Brain microvascular endothelial cell (primary cell): ENCODE measurements at regions not wholly inside any gene's neighbourhood (a gene's known extent, or its start where the extent isn't known, plus 50 kb on each side); places are given as distances from the start of the nearest gene placed in this dataset.

Experiments used
- DNase-seq: peaks from one replicate; pipeline ENCODE4 v3.0.0-alpha.2; 2020
- H3K27ac ChIP-seq: fragments of 250-450 bp; sonication (Bioruptor Pico); 2 replicates; pipeline ENCODE4 v1.5.1; 2020; ENCODE audit warnings: mild to moderate bottlenecking, moderate library complexity
- H3K27me3 ChIP-seq: fragments of 250-450 bp; sonication (Bioruptor Pico); replicated peaks from 2 replicates; pipeline ENCODE4 v1.5.1; 2020; ENCODE audit warnings: mild to moderate bottlenecking
- H3K36me3 ChIP-seq: fragments of 250-450 bp; sonication (Bioruptor Pico); replicated peaks from 2 replicates; pipeline ENCODE4 v1.5.1; 2020; ENCODE audit warnings: mild to moderate bottlenecking
- H3K4me3 ChIP-seq: 2 replicates; pipeline ENCODE4 v1.5.1; 2011; ENCODE audit warnings: low read depth, mild to moderate bottlenecking, control low read depth, low read length, moderate library complexity
- in situ Hi-C: cut with HindIII; loops from 2 replicates; pipeline ENCODE4 v1.10.0; 2017; ENCODE audit warnings: low sequenced_read_pairs, low pct_ligation_motif_present
- TF ChIP-seq, protein P1 (sequence below): IDR thresholded peaks from 2 replicates; pipeline ENCODE4 v1.5.1; 2011; ENCODE audit warnings: low read depth, mild to moderate bottlenecking, moderate library complexity, low read length, control low read depth, inconsistent platforms; ENCODE audit errors: missing control alignments

DNA sequence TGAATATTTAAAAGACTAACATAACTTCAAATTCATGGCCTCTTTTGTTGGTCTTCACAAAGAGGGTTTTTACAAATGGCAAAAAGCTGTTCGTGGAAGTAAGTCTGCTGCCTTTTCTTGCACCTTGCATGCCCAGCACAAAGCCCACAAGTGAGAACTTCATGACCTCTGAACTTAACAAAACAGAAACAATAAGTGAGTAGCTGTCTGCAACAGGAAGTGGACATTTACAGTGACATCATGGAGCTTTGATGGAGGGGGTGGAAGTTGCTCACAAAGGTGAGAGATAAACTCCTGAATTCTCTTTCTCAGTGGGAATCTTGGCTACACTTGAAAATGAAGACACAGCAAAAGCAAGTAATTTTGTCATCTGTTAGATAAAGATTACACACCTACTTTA is 303.3 kb upstream of the DEPDC1 start:
- H3K36me3 ChIP-seq = no peaks in the 10 kb centered on the region
- in situ Hi-C loops = no loop called here
- no peak overlapping the region for H3K4me3 ChIP-seq
- H3K27ac ChIP-seq = no peak overlapping the region
- no peaks in the 10 kb centered on the region for H3K27me3 ChIP-seq
- no peak for DNase-seq
- TF ChIP-seq, protein P1, sequence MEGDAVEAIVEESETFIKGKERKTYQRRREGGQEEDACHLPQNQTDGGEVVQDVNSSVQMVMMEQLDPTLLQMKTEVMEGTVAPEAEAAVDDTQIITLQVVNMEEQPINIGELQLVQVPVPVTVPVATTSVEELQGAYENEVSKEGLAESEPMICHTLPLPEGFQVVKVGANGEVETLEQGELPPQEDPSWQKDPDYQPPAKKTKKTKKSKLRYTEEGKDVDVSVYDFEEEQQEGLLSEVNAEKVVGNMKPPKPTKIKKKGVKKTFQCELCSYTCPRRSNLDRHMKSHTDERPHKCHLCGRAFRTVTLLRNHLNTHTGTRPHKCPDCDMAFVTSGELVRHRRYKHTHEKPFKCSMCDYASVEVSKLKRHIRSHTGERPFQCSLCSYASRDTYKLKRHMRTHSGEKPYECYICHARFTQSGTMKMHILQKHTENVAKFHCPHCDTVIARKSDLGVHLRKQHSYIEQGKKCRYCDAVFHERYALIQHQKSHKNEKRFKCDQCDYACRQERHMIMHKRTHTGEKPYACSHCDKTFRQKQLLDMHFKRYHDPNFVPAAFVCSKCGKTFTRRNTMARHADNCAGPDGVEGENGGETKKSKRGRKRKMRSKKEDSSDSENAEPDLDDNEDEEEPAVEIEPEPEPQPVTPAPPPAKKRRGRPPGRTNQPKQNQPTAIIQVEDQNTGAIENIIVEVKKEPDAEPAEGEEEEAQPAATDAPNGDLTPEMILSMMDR = no peak

DNA sequence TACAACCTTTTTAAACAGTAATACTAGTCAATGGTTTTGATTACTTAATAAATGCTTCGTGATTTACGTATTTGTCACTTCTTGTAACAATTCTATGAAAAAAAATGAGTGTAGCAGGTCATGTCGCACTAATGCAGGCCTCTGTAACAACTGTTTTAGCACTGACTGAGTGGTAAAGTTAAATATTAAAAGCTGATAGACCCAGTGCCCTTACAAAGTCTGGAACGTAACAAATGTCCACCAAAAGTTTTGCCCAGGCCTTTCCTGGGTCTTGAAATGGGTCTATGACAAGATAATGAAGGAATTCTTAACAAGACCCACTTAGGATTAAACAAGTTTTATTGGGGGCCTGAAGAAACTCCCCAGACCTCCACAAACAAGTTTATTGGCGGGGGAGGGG is 304.6 kb upstream of the DEPDC1 start:
- in situ Hi-C loops = no loop called here
- no peak overlapping the region for H3K27ac ChIP-seq
- no peak overlapping the region for H3K4me3 ChIP-seq
- TF ChIP-seq, protein P1 = no peak
- DNase-seq = no peak
- no peaks in the 10 kb centered on the region for H3K27me3 ChIP-seq
- H3K36me3 ChIP-seq = no peaks in the 10 kb centered on the region

DNA sequence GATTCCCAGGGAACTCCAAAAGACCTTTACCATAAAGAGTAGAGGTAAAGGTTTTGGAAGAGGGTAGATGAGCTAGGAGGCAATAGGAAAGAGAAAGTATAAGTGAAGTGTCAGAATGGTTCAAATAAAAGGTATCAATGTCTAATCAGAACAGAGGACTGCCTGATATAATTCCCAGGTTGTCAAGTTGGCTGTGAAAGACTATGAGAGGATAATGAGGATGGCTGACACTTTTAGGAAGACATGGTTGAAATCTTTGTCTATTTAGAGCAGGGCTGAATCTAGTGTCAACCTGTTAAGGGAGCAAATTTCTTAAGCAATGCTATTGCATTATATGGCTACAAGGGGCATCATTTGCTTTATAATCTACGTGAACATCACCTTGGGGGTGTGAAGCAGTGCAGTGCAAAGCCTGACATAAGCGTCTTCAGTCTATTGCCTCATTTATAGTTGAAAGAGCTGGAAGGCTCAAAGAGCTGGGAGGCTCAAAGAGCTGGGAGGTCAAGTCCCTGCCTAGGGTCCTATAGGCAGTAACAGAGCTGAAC is 308.3 kb upstream of the DEPDC1 start:
- DNase-seq = no peak
- in situ Hi-C loops = no loop called here
- Histone ChIP-seq H3K27me3 (no peaks in the 10 kb centered on the region), H3K36me3 (no peaks in the 10 kb centered on the region), H3K4me3 (no peak overlapping the region), H3K27ac (no peak overlapping the region)
- TF ChIP-seq, protein P1 = no peak

DNA sequence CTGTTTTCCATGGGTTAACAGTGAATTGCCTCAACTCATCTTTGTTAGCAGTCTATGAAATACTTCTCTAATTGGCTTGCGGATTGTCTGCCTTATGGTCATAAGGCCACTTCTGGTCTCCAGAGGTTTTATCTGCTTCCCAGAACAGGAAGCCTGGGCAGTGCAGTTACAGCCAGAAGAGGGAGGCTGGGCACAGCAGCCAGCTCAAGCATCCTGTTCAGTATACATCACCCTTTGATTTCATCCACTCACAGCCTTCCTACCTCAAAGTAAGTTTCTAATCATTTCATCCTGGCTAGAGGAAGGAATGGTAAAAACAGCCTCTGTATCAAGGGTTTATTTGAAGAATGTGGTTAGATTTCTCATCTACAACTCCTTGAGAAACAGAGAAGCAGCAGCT is 311.5 kb upstream of the DEPDC1 start:
- Histone ChIP-seq H3K4me3 (no peak overlapping the region), H3K27ac (no peak overlapping the region), H3K27me3 (no peaks in the 10 kb centered on the region), H3K36me3 (no peaks in the 10 kb centered on the region)
- no peak for DNase-seq
- in situ Hi-C loops = no loop called here
- TF ChIP-seq, protein P1 = no peak

DNA sequence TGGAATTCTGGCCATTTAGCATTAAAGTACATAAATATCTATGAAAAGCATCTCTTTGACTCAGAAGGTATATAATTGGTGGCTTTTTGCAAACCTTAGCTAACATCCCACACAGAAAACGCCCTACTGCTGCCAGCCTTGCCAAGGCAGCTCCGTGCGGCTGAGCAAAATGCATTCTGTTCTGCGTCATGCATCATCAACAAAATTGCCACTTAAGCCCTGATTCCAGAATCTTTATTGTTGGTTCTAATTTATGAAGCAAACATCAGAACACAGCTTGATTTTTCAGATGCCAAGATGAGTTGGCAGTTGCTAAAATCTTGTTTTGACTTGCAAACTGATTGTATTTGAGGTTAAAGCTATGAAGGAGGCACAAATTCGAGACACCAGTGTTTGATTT is 314.9 kb upstream of the DEPDC1 start:
- in situ Hi-C loops = no loop called here
- no peaks in the 10 kb centered on the region for H3K27me3 ChIP-seq
- no peaks in the 10 kb centered on the region for H3K36me3 ChIP-seq
- no peak overlapping the region for H3K27ac ChIP-seq
- DNase-seq = no peak
- TF ChIP-seq, protein P1 = no peak
- no peak overlapping the region for H3K4me3 ChIP-seq

DNA sequence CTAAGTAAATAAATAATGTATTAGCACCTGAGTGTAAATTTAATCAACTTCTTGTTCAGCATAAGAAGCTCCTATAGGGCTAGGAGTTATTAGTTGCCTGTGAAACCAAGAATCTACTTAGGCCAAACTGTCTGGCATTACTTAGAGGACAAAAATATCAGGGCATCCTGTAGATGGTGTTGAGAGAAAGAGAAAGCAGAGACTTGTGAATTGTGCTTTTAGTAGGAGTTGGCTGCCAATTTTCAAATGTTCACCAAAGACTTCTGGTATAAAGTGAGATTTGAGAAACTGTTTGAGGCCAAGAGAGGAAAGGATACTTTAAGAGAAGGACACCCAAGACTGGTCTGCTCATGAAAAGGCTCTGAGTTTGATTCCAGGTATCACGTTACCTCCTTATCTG is 315.5 kb upstream of the DEPDC1 start:
- H3K4me3 ChIP-seq = no peak overlapping the region
- TF ChIP-seq, protein P1 = no peak
- H3K27me3 ChIP-seq = no peaks in the 10 kb centered on the region
- no peak for DNase-seq
- H3K27ac ChIP-seq = no peak overlapping the region
- in situ Hi-C loops = no loop called here
- H3K36me3 ChIP-seq = no peaks in the 10 kb centered on the region
